ENCODE measurements at regions not wholly inside any gene's neighbourhood (a gene's known extent, or its start where the extent isn't known, plus 50 kb on each side); places are given as distances from the start of the nearest gene placed in this dataset.

- Mint-ChIP-seq H3K36me3 (ENCODE audit: low read depth) (no peaks in the 10 kb centered on the region), H3K27me3 (ENCODE audit: insufficient read depth) (no peaks in the 10 kb centered on the region; the same call in 1 of the 2 replicates), H3K27ac (no peak overlapping the region), H3K4me3 (no peak overlapping the region), H3K4me1 (ENCODE audit: low read depth) (no peaks in the 10 kb centered on the region), H3K9me3 (no peaks in the 10 kb centered on the region; the same call in 1 of the 2 replicates)
- no peak for DNase-seq
- TF ChIP-seq, protein P1, sequence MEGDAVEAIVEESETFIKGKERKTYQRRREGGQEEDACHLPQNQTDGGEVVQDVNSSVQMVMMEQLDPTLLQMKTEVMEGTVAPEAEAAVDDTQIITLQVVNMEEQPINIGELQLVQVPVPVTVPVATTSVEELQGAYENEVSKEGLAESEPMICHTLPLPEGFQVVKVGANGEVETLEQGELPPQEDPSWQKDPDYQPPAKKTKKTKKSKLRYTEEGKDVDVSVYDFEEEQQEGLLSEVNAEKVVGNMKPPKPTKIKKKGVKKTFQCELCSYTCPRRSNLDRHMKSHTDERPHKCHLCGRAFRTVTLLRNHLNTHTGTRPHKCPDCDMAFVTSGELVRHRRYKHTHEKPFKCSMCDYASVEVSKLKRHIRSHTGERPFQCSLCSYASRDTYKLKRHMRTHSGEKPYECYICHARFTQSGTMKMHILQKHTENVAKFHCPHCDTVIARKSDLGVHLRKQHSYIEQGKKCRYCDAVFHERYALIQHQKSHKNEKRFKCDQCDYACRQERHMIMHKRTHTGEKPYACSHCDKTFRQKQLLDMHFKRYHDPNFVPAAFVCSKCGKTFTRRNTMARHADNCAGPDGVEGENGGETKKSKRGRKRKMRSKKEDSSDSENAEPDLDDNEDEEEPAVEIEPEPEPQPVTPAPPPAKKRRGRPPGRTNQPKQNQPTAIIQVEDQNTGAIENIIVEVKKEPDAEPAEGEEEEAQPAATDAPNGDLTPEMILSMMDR (IDR thresholded peaks at IDR 0.05): no peak
These were observed 186.3 kb upstream of the TMTC4 start for GRCh38 chr13:100860866-100861265.

GRCh38 chr13:100859861-100860260, 185.3 kb upstream of the TMTC4 start:
- no peak for DNase-seq
- H3K27ac Mint-ChIP-seq: no peak overlapping the region
- TF ChIP-seq, protein P1 (IDR thresholded peaks at IDR 0.05): no peak
- no peak overlapping the region for H3K4me3 Mint-ChIP-seq
- no peaks in the 10 kb centered on the region for H3K36me3 Mint-ChIP-seq (ENCODE audit: low read depth)
- H3K9me3 Mint-ChIP-seq: no peaks in the 10 kb centered on the region; the same call in 1 of the 2 replicates
- no peaks in the 10 kb centered on the region for H3K4me1 Mint-ChIP-seq (ENCODE audit: low read depth)
- H3K27me3 Mint-ChIP-seq (ENCODE audit: insufficient read depth): peaks cover 1% of the 10 kb centered on the region

DNA sequence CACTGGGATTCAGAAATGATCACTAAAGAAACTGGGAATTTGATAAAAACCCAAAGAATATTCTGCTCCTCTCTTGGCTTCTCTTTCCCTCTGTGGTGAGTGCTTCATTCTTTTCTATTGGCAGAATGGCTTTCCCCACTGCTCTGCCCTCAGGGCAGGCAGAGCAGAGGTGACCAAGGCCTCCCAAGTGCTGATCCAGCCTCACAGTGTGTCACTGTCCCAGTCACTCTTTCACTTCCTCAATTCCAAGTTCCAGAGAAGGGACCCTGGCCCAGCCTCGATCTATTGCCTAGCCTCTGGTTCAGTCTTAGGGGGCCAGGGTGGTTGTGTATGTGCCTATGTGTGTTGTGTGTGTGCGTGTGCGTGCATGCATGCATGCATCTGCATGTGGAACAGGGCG, 180.6 kb upstream of the TMTC4 start:
- Mint-ChIP-seq H3K4me1 (ENCODE audit: low read depth) (no peaks in the 10 kb centered on the region), H3K27me3 (ENCODE audit: insufficient read depth) (peaks cover 11% of the 10 kb centered on the region), H3K27ac (no peak overlapping the region), H3K9me3 (no peaks in the 10 kb centered on the region), H3K4me3 (no peak overlapping the region), H3K36me3 (ENCODE audit: low read depth) (no peaks in the 10 kb centered on the region)
- no peak for DNase-seq
- TF ChIP-seq, protein P1 (IDR thresholded peaks at IDR 0.05): no peak

DNA sequence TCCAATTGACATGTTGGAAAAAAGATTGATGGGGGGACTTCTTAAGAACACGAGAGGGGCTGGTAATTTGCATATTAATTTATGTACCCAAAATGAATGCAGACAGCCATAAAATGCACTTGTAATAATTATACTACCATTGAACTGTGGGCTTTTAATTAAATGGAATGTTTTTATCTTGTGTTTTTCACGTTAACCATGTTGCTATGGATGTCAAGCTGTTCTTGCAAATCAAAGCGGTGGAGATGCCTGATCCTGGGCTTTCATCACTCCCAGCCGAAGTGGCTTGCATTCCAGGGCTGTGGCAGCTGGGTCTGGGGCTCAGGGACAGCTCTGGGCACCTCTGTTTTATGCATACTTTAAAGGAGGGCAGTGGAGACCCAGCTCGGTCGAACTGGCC, 179.4 kb upstream of the TMTC4 start:
- H3K9me3 Mint-ChIP-seq: no peaks in the 10 kb centered on the region
- TF ChIP-seq, protein P1 (IDR thresholded peaks at IDR 0.05): no peak
- no peak overlapping the region for H3K27ac Mint-ChIP-seq
- peaks cover 11% of the 10 kb centered on the region for H3K27me3 Mint-ChIP-seq (ENCODE audit: insufficient read depth)
- no peak for DNase-seq
- no peaks in the 10 kb centered on the region for H3K4me1 Mint-ChIP-seq (ENCODE audit: low read depth)
- no peak overlapping the region for H3K4me3 Mint-ChIP-seq
- no peaks in the 10 kb centered on the region for H3K36me3 Mint-ChIP-seq (ENCODE audit: low read depth)

DNA sequence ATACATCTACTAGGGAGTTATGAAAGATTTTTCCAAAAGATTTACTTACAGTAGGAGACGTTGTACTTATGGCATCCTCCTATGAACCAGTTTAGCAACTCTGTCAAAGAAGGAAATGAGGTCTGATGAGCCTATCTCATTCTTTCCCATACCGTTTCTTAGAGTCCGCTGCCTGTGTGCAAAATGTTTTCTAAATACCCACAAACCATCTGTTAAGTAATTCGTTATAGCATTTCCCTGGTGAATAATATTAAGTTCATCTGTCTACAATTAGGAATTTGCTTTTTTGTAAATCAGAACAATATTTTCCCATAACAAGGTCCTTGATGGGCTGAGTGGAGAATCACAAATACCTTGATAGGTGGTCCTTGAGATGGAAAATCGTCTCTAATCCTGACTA, 178.8 kb upstream of the TMTC4 start:
- TF ChIP-seq, protein P1 (IDR thresholded peaks at IDR 0.05): no peak
- H3K4me3 Mint-ChIP-seq: no peak overlapping the region
- H3K4me1 Mint-ChIP-seq (ENCODE audit: low read depth): no peaks in the 10 kb centered on the region
- no peaks in the 10 kb centered on the region for H3K9me3 Mint-ChIP-seq
- H3K27me3 Mint-ChIP-seq (ENCODE audit: insufficient read depth): peaks cover 11% of the 10 kb centered on the region
- H3K36me3 Mint-ChIP-seq (ENCODE audit: low read depth): no peaks in the 10 kb centered on the region
- DNase-seq: no peak
- H3K27ac Mint-ChIP-seq: no peak overlapping the region

GRCh38 chr13:100852146-100852545, 177.6 kb upstream of the TMTC4 start:
- H3K9me3 Mint-ChIP-seq: no peaks in the 10 kb centered on the region
- no peaks in the 10 kb centered on the region for H3K4me1 Mint-ChIP-seq (ENCODE audit: low read depth)
- no peaks in the 10 kb centered on the region for H3K36me3 Mint-ChIP-seq (ENCODE audit: low read depth)
- H3K27me3 Mint-ChIP-seq (ENCODE audit: insufficient read depth): peaks cover 11% of the 10 kb centered on the region
- no peak overlapping the region for H3K27ac Mint-ChIP-seq
- TF ChIP-seq, protein P1 (IDR thresholded peaks at IDR 0.05): no peak
- DNase-seq: no peak
- no peak overlapping the region for H3K4me3 Mint-ChIP-seq
